ENCODE measurements at regions not wholly inside any gene's neighbourhood (a gene's known extent, or its start where the extent isn't known, plus 50 kb on each side); places are given as distances from the start of the nearest gene placed in this dataset.

GRCh38 chr1:5142389-5142788 is 488.0 kb downstream of the AJAP1 start (continued):
- TF ChIP-seq REST (IDR thresholded peaks at IDR 0.05) (no peak), SP1 (IDR thresholded peaks at IDR 0.05) (no peak)

GRCh38 chr1:5141750-5142149 is 487.3 kb downstream of the AJAP1 start:
- H3K27me3 ChIP-seq (ENCODE audit: control insufficient read depth in 4 of 4, insufficient read depth in 4 of 4, low read length in 3 of 4) = peaks cover 0 to 6% (median 0%) of the 10 kb centered on the region in 4 donors
- TF ChIP-seq HNF4A (conservative IDR thresholded peaks at IDR 0.05) = no peak
- no peak for TF ChIP-seq FOXA2 (IDR thresholded peaks at IDR 0.05)
- no peak for TF ChIP-seq SP1 (IDR thresholded peaks at IDR 0.05)
- TF ChIP-seq MAX (IDR thresholded peaks at IDR 0.05) = no peak
- TF ChIP-seq CTCF (IDR thresholded peaks at IDR 0.05; ENCODE audit: low read depth, low read length, missing input control) = no peak
- TF ChIP-seq NR2F2 (IDR thresholded peaks at IDR 0.05) = no peak
- TF ChIP-seq EGR1 (IDR thresholded peaks at IDR 0.05; ENCODE audit: low read depth in 2 of 2) = no peak
- TF ChIP-seq JUND (IDR thresholded peaks at IDR 0.05) = no peak
- no peak for TF ChIP-seq ATF3 (IDR thresholded peaks at IDR 0.05)
- TF ChIP-seq TAF1 (conservative IDR thresholded peaks at IDR 0.05) = no peak
- TF ChIP-seq HNF4G (IDR thresholded peaks at IDR 0.05) = no peak
- TF ChIP-seq REST (IDR thresholded peaks at IDR 0.05) = no peak
- no peak for TF ChIP-seq RAD21 (IDR thresholded peaks at IDR 0.05)
- TF ChIP-seq GABPA (IDR thresholded peaks at IDR 0.05 in 1 of 2, conservative IDR thresholded peaks at IDR 0.05 in 1 of 2) = no peak
- TF ChIP-seq ZBTB33 (IDR thresholded peaks at IDR 0.05) = no peak
- no peak for TF ChIP-seq FOXA1 (IDR thresholded peaks at IDR 0.05)
- TF ChIP-seq YY1 (IDR thresholded peaks at IDR 0.05) = no peak
- TF ChIP-seq RXRA (IDR thresholded peaks at IDR 0.05) = no peak
- H3K27ac ChIP-seq (ENCODE audit: low read depth in 1 of 2, low read length in 2 of 2) = no peak overlapping the region
- no peak overlapping the region for H3K9ac ChIP-seq (ENCODE audit: low read depth in 1 of 2, low read length in 2 of 2)
- no peaks in the 10 kb centered on the region for H3K9me3 ChIP-seq (ENCODE audit: control insufficient read depth in 4 of 4, low read length in 3 of 4)
- no peak overlapping the region for H3K4me3 ChIP-seq (ENCODE audit: low read depth in 1 of 3, low read length in 3 of 3)
- DNase-seq (ENCODE audit: low spot score) = no peak
- no peaks in the 10 kb centered on the region for H3K36me3 ChIP-seq (ENCODE audit: control insufficient read depth in 4 of 4, insufficient read depth in 3 of 4, low read depth in 1 of 4, low read length in 3 of 4)
- no peaks in the 10 kb centered on the region for H3K4me1 ChIP-seq (ENCODE audit: control insufficient read depth in 4 of 4, insufficient read depth in 4 of 4, low read length in 3 of 4)
- WGBS = 81% methylated on average over 4 of the region's 4 CpGs
